ENCODE measurements at regions not wholly inside any gene's neighbourhood (a gene's known extent, or its start where the extent isn't known, plus 50 kb on each side); places are given as distances from the start of the nearest gene placed in this dataset.

GRCh38 chr5:68565427-68565826 is 349.9 kb downstream of the PIK3R1 start:
- ChIA-PET CTCF (no interaction called here), POLR2A (no interaction called here), RAD21 (ENCODE audit: low non-redundant PET in 1 of 2, low total read pairs in 2 of 2, uncharacterized antibody in 2 of 2, unreplicated experiment in 2 of 2) (no interaction called here)
- intact Hi-C loops (cut with micrococcal nuclease) = no loop called here
- DNase-seq (ENCODE audit: low read depth, low spot score) = no peak
- Histone ChIP-seq H3K9ac (ENCODE audit: low read length) (no peak overlapping the region), H3K36me3 (ENCODE audit: control insufficient read depth in 1 of 2, insufficient read depth in 2 of 2, low read length in 2 of 2) (no peaks in the 10 kb centered on the region), H3K27ac (ENCODE audit: low read depth, low read length) (no peak overlapping the region), H3K79me2 (ENCODE audit: insufficient read depth, low read length) (no peaks in the 10 kb centered on the region), H2AFZ (ENCODE audit: low read depth, low read length, poor library complexity, severe bottlenecking) (no peak overlapping the region), H3K27me3 (ENCODE audit: insufficient read depth, low read length) (no peaks in the 10 kb centered on the region), H3K4me2 (ENCODE audit: low read length) (no peak overlapping the region), H3K4me3 (replicated peaks in 1 of 2; ENCODE audit: low read depth in 1 of 2, low read length in 2 of 2) (no peak overlapping the region), H4K20me1 (ENCODE audit: insufficient read depth) (no peaks in the 10 kb centered on the region), H3K4me1 (ENCODE audit: control insufficient read depth in 1 of 2, insufficient read depth in 2 of 2, low read length in 2 of 2) (no peaks in the 10 kb centered on the region; a peak in 1 of 4 replicates), H3K9me2 (ENCODE audit: insufficient read depth) (no peaks in the 10 kb centered on the region), H3K9me3 (ENCODE audit: control insufficient read depth in 1 of 2, insufficient read depth in 1 of 2, low read depth in 1 of 2, low read length in 2 of 2) (no peaks in the 10 kb centered on the region)
- TF ChIP-seq SP1 (IDR thresholded peaks at IDR 0.05; ENCODE audit: low read depth) = no peak
- TF ChIP-seq ZFX (IDR thresholded peaks at IDR 0.05) = no peak
- TF ChIP-seq, protein P1, sequence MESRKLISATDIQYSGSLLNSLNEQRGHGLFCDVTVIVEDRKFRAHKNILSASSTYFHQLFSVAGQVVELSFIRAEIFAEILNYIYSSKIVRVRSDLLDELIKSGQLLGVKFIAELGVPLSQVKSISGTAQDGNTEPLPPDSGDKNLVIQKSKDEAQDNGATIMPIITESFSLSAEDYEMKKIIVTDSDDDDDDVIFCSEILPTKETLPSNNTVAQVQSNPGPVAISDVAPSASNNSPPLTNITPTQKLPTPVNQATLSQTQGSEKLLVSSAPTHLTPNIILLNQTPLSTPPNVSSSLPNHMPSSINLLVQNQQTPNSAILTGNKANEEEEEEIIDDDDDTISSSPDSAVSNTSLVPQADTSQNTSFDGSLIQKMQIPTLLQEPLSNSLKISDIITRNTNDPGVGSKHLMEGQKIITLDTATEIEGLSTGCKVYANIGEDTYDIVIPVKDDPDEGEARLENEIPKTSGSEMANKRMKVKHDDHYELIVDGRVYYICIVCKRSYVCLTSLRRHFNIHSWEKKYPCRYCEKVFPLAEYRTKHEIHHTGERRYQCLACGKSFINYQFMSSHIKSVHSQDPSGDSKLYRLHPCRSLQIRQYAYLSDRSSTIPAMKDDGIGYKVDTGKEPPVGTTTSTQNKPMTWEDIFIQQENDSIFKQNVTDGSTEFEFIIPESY (IDR thresholded peaks at IDR 0.05; ENCODE audit: extremely low read depth, insufficient replicate concordance, low read length) = no peak
- TF ChIP-seq, protein P2, sequence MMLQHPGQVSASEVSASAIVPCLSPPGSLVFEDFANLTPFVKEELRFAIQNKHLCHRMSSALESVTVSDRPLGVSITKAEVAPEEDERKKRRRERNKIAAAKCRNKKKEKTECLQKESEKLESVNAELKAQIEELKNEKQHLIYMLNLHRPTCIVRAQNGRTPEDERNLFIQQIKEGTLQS (IDR thresholded peaks at IDR 0.05) = no peak
- TF ChIP-seq, protein P3, sequence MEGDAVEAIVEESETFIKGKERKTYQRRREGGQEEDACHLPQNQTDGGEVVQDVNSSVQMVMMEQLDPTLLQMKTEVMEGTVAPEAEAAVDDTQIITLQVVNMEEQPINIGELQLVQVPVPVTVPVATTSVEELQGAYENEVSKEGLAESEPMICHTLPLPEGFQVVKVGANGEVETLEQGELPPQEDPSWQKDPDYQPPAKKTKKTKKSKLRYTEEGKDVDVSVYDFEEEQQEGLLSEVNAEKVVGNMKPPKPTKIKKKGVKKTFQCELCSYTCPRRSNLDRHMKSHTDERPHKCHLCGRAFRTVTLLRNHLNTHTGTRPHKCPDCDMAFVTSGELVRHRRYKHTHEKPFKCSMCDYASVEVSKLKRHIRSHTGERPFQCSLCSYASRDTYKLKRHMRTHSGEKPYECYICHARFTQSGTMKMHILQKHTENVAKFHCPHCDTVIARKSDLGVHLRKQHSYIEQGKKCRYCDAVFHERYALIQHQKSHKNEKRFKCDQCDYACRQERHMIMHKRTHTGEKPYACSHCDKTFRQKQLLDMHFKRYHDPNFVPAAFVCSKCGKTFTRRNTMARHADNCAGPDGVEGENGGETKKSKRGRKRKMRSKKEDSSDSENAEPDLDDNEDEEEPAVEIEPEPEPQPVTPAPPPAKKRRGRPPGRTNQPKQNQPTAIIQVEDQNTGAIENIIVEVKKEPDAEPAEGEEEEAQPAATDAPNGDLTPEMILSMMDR (IDR thresholded peaks at IDR 0.05 in 2 of 3, conservative IDR thresholded peaks at IDR 0.05 in 1 of 3; ENCODE audit: borderline replicate concordance in 1 of 3, insufficient read depth in 1 of 3, low read depth in 2 of 3, low read length in 2 of 3) = no peak
- no peak for TF ChIP-seq POLR2AphosphoS5 (IDR thresholded peaks at IDR 0.05; ENCODE audit: low read depth, low read length)
- TF ChIP-seq ZNF274 (IDR thresholded peaks at IDR 0.05; ENCODE audit: low read depth, low read length) = no peak
- no peak for TF ChIP-seq FOSL1 (IDR thresholded peaks at IDR 0.05; ENCODE audit: low read depth)
- TF ChIP-seq POLR2A (IDR thresholded peaks at IDR 0.05; ENCODE audit: borderline replicate concordance, extremely low read depth, insufficient read depth, insufficient read length) = no peak
- TF ChIP-seq SRF (IDR thresholded peaks at IDR 0.05; ENCODE audit: low read depth) = no peak
- no peak for TF ChIP-seq EZH2 (IDR thresholded peaks at IDR 0.05)
- ATAC-seq = no peak
- BruUV-seq (replicated peaks) = no TSS peak

All from HCT116 (cell line).